GM18511 (cell line): ENCODE measurements at regions not wholly inside any gene's neighbourhood (a gene's known extent, or its start where the extent isn't known, plus 50 kb on each side); places are given as distances from the start of the nearest gene placed in this dataset.

Source experiments
- ATAC-seq: cut with Tn5 transposase; IDR thresholded peaks from one replicate; pipeline ENCODE4 v1.9.1; 2021; ENCODE audit warnings: mild to moderate bottlenecking, moderate library complexity; ENCODE audit not compliant: unreplicated experiment

DNA sequence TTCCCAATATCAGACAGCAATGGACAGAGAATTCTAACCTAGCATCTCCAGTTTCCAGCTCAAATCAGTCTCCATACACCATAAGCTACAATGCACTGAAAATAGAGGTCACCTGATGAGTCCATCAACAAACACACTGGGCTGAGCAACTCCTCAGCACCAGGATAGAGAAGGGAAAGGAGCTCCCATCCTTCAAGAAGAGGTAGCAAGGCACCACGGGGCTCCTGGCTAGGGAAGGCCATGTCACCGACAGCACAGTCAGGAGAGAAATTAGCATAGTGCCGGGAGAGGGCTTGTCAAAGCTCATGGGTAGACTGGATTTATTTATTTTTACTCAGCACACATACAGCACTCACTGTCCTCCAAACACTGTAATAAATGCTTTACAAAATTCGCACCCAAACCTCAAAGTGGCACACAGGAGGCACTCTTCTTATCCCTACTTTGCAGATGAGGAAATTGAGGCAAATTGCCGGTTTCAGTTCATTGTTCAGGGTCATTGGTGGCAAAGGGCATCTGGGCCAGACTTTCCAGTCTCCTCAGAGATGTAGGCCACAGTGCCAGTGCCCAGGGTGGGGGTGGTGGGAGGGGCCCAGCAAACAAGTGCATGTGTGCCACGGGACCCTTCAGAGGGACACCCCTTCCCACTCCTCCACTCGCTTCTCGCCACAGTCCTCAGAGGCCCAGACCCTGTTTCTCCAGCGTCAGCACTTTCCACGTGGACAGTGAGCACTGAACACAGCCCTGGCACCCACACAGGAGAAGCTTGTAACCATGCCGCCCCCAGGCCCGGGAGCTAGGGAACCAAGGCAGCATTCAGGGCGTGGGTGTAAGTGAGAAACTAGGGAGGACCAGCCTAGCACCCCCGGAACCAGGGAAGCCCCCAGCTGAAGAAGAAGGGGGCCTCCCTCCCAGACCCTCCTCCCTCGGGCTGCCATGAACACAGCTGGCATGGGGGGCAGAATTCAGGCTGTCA lies 1417.4 kb downstream of the TBC1D22A start:
- no peak for ATAC-seq

GRCh38 chr22:48178536-48178935 lies 1416.1 kb downstream of the TBC1D22A start:
- no peak for ATAC-seq

GRCh38 chr22:48177631-48178030 lies 1415.2 kb downstream of the TBC1D22A start:
- no peak for ATAC-seq

DNA sequence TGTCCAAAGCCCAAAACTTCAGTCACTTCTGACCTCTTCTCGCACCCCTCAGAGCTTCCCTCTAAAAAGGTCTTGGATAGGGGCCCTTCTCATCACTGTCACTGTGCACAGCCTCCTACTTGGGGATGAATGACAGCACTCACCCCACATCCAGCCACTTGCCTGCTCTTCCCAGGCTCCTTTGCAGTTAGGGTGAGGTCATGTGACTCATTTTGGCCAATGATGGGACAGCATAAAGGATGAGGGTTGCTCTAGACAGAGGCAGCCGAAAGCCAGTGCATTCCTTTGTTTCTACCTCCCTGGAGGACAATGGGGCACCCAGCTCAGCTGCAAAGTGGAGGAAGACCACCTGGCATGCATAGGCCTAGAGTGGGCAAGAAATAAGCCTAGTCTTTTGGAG lies 1413.3 kb downstream of the TBC1D22A start:
- no peak for ATAC-seq

DNA sequence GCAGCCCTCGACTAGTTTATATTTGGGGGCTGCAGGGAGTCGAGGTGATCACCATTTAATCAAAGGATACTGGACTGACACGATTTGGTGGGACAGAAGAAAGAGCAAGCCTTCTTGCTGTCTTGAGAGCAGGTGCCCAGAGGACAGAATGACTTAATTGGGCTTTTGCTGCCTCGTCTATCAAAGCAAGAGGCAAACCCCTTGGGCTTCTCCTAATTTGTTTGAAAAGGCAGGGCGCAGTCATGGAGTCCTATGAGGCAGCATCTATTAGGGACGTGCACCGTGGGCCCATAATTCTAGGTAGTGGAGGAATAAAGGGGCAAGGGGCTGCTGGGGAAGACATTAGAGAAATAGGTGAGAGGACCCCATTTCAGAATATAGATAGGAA lies 1411.3 kb downstream of the TBC1D22A start:
- no peak for ATAC-seq

DNA sequence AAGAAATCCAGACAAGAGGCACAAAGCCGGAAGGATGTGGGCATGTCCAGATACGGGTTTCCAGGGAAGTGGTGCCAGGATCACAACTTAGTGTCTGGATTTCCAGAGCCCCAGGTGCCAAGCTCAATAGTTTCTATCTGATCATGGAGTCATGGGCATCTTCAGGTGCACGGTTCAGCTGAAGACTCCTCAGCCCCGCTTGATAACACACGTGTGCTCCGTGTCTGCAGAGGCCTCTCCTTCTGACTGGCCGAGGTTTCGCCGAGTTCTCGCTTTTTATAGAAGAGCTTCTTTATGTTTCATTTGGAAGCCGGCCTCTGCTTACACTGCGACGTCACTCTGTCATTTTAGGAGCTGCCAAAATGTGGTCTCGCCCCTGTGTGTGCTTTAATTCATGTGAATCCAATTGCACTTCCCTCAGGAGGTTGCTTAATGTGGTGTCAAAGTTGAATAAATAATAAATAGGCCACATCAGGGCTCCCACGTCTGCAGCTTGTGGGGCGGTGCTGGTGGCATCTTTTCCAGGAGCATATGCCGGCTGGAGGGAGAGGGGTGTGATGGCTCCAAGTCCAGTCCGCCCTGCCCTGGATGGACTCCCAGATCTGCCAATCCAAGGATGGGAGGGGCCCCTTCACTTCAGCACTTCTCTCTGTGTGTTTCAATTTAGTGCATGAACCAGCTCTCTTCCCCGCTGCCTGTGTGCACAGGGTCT lies 1410.8 kb downstream of the TBC1D22A start:
- ATAC-seq: no peak

GRCh38 chr22:48171271-48171691 lies 1408.8 kb downstream of the TBC1D22A start:
- ATAC-seq: no peak

- no peak for ATAC-seq
These were observed 1406.8 kb downstream of the TBC1D22A start for GRCh38 chr22:48169227-48169626.

GRCh38 chr22:48167238-48167637 lies 1404.8 kb downstream of the TBC1D22A start:
- no peak for ATAC-seq

DNA sequence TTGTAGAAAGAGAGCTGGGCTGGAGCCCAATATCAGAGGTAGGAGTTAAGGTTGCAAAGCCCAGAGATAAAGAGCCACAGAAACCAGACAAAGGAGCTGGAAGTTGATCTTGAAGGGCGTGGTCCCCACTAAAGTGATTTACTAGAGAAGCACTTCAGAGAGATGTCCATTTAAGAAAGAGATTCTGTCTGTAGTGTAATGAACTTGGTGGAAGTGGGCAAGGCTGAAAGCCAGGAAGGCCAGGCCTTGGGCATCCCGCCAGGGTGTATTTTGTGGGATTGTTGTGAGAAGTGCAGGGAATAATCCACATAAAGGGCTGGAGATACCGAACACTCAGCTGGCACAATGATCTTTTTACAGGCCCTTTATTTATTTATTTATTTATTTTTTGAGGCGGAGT lies 1398.8 kb downstream of the TBC1D22A start:
- ATAC-seq: no peak

- ATAC-seq: no peak
These were observed 1395.2 kb downstream of the TBC1D22A start for GRCh38 chr22:48157676-48158075.

DNA sequence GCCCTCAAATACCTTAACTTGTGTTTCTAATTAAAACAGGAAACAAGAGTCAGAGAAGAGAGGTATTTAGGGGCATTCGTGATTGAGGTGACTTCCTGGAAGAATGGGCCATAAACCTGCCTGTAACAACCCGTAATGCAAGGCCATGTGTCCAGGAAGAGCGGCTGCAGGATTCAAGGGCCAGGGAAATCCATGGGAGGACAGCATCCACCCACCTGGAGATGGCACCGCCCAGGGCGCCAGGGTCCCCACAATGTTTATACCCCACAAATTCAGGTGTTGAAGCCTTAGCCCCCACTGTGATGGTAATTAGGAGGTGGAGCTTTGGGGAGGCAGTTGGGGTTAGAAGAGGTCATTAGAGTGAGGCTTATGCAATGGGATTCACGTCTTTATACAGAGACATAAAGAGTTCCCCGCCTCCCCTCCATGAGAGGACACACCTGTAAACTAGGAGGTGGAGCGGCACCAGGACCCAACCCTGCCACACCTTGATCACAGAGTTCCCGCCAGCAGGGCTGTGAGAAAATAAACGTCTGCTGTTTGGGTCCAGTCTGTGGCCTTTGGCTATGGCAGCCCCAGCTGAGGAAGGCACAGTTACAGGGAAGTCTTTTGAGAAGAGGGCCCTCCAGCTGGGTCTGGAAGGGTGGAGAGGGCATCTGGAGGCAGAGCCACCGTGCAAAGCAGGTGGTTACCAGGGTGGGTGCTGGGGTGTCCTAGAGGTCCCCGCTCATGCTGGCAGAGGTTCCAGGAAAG lies 1394.3 kb downstream of the TBC1D22A start:
- no peak for ATAC-seq

DNA sequence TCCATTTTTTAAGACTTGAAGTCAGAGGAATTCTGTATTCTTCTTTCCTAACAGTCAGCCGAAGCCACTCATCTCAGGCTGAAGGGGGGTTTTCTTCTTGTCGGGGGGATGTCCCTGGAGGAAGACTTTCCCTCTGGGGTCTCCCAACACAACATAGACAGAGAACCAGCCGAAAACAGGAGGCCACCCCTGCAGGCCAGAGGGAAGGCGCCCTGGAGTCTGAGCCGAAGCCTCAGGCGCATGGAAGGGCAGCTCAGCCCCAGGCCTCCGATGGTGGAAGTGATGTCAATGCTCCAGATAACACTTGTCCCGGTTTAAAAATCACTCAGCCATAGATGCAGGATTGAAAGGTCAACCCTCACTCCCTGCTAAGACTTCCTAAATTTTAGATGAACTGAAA lies 1393.0 kb downstream of the TBC1D22A start:
- ATAC-seq: no peak

- no peak for ATAC-seq
These were observed 1392.4 kb downstream of the TBC1D22A start for GRCh38 chr22:48154943-48155240.

DNA sequence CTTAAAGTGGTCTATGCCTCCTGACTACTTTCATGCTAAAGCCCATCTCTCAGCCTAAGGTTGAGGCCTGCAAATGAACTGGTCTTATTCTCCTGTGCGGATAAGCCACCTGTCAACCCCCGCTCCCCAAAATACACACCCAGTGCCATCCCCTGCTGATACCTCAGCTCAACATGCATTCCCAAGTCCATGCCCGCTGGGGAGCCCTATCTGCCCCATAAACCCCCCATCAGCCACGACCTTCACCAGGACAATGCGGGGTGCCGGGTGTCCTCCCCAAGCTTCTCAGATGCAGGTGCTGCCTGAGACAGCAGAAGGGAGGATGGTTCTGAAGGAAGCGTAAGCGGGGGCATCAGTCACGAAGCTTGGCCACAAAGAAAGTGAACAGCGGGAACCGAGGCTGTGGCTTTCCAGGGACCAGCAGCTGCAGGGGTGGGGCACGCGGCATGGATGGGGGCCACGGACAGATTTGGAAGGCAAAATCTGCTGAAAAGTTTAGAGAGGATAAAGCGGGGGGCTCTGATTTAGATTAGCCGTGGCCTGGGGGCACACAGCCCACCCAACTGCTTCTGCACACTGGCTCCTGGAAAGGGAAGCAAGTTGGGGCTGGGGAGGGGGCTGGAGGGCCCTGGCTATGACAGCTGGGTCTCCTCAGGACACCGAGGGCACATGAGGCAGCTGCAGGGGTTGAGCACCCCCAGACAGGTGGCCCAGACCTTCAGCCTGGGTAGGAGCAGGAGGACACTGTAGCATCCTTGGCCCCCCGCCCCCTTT lies 1391.9 kb downstream of the TBC1D22A start:
- ATAC-seq: no peak

GRCh38 chr22:48153726-48154125 lies 1391.3 kb downstream of the TBC1D22A start:
- ATAC-seq: no peak

- no peak for ATAC-seq
These were observed 1390.5 kb downstream of the TBC1D22A start for GRCh38 chr22:48152916-48153315.

- ATAC-seq: no peak
These were observed 1389.8 kb downstream of the TBC1D22A start for GRCh38 chr22:48152164-48152775.

GRCh38 chr22:48151641-48152040 lies 1389.2 kb downstream of the TBC1D22A start:
- no peak for ATAC-seq

DNA sequence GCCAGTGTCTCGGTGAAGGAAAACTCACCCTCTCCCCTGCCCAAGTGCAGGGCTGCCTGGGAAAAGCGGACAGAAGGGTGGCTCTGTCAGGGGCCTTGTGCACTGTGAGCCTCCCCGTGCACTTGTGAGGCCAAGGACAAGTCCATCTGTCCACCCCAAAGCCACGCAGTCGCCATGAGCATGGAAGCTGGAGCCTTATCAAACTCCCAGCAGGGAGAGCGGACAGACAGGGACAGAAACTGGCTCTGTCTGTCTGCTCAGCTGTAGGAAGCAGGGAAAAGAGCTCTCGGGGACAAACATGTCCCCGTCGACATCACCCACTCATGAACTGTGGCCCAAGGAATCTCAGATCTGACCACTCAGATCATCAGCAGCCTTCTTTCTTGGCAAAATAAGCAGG lies 1385.4 kb downstream of the TBC1D22A start:
- ATAC-seq: no peak
